WTC11 (cell line): ENCODE measurements at regions not wholly inside any gene's neighbourhood (a gene's known extent, or its start where the extent isn't known, plus 50 kb on each side); places are given as distances from the start of the nearest gene placed in this dataset.

Source experiments
- ATAC-seq: fragments of 200-7000 bp; cut with Tn5 transposase; 2 replicates; pipeline ENCODE4 v1.10.0; 2021; ENCODE audit warnings: mild to moderate bottlenecking, moderate library complexity
- CTCF ChIA-PET: fragments of 300-600 bp; sonication (Branson Sonifier 250); formaldehyde crosslinking; loops from one replicate; lab custom pipeline; 2021; ENCODE audit warnings: antibody characterized with exemption; lab: Charles Lee
- POLR2A ChIA-PET: fragments of 350-600 bp; sonication (Branson Sonifier 250); formaldehyde crosslinking; loops from one replicate; lab custom pipeline; 2021; ENCODE audit warnings: antibody characterized with exemption; lab: Charles Lee
- DNase-seq: peaks from one replicate; pipeline ENCODE4 v3.0.0; 2021; ENCODE audit warnings: low spot score
- H3K27ac Mint-ChIP-seq: 2 replicates; pipeline ENCODE4 v1.8.0; 2021; ENCODE audit warnings: mixed read lengths
- H3K27me3 Mint-ChIP-seq: 2 replicates; pipeline ENCODE4 v1.8.0; 2021; ENCODE audit warnings: low read depth, mild to moderate bottlenecking, moderate library complexity, mixed read lengths
- H3K36me3 Mint-ChIP-seq: 2 replicates; pipeline ENCODE4 v1.8.0; 2021; ENCODE audit warnings: mixed read lengths
- H3K4me1 Mint-ChIP-seq: 2 replicates; pipeline ENCODE4 v1.8.0; 2022; ENCODE audit warnings: mixed read lengths
- H3K4me3 Mint-ChIP-seq: 2 replicates; pipeline ENCODE4 v1.8.0; 2021; ENCODE audit warnings: mild to moderate bottlenecking, moderate library complexity, mixed read lengths
- H3K9me3 Mint-ChIP-seq: 2 replicates; pipeline ENCODE4 v1.8.0; 2021; ENCODE audit warnings: mixed read lengths
- AR ChIP-seq: fragments of 250-450 bp; sonication (Bioruptor Pico); IDR thresholded peaks from 2 replicates; pipeline ENCODE4 v1.9.0; 2021; ENCODE audit warnings: mild to moderate bottlenecking
- E2F5 ChIP-seq: sonication (generic); formaldehyde crosslinking; IDR thresholded peaks from 2 replicates; pipeline ENCODE4 v1.8.1; 2022; ENCODE audit warnings: mild to moderate bottlenecking, moderate library complexity, missing genetic modification reagents
- ETV6 ChIP-seq: sonication (generic); formaldehyde crosslinking; IDR thresholded peaks from 2 replicates; pipeline ENCODE4 v1.8.1; 2022; ENCODE audit warnings: mild to moderate bottlenecking, missing genetic modification reagents
- FOXP1 ChIP-seq: sonication (generic); formaldehyde crosslinking; IDR thresholded peaks from 2 replicates; pipeline ENCODE4 v1.8.0; 2022; ENCODE audit warnings: missing genetic modification reagents, mild to moderate bottlenecking, moderate library complexity, borderline replicate concordance
- MAX ChIP-seq: sonication (generic); formaldehyde crosslinking; IDR thresholded peaks from 2 replicates; pipeline ENCODE4 v1.8.0; 2022; ENCODE audit warnings: mild to moderate bottlenecking, missing genetic modification reagents
- NFATC4 ChIP-seq: fragments of 250-450 bp; sonication (Bioruptor Pico); IDR thresholded peaks from 2 replicates; pipeline ENCODE4 v1.9.0; 2021; ENCODE audit warnings: mild to moderate bottlenecking
- NFE2L1 ChIP-seq: sonication (generic); formaldehyde crosslinking; IDR thresholded peaks from 2 replicates; pipeline ENCODE4 v1.8.1; 2023; ENCODE audit warnings: missing genetic modification reagents
- PRDM15 ChIP-seq: sonication (generic); formaldehyde crosslinking; IDR thresholded peaks from 2 replicates; pipeline ENCODE4 v1.8.0; 2022; ENCODE audit warnings: missing genetic modification reagents
- PRRX2 ChIP-seq: fragments of 250-450 bp; sonication (Bioruptor Pico); IDR thresholded peaks from 2 replicates; pipeline ENCODE4 v1.8.0; 2021; ENCODE audit warnings: mild to moderate bottlenecking
- SOX15 ChIP-seq: fragments of 250-450 bp; sonication (Bioruptor Pico); IDR thresholded peaks from 2 replicates; pipeline ENCODE4 v1.9.0; 2021; ENCODE audit warnings: mild to moderate bottlenecking
- ZBTB43 ChIP-seq: sonication (generic); formaldehyde crosslinking; IDR thresholded peaks from 2 replicates; pipeline ENCODE4 v1.8.1; 2023; ENCODE audit warnings: mild to moderate bottlenecking, missing genetic modification reagents
- ZNF138 ChIP-seq: sonication (generic); formaldehyde crosslinking; conservative IDR thresholded peaks from 2 replicates; pipeline ENCODE4 v1.8.1; 2022; ENCODE audit warnings: mild to moderate bottlenecking, moderate library complexity, missing genetic modification reagents
- ZNF396 ChIP-seq: fragments of 250-450 bp; sonication (Bioruptor Pico); IDR thresholded peaks from 2 replicates; pipeline ENCODE4 v1.8.0; 2021; ENCODE audit warnings: mild to moderate bottlenecking, moderate library complexity, borderline replicate concordance
- ZNF423 ChIP-seq: fragments of 250-450 bp; sonication (Bioruptor Pico); IDR thresholded peaks from 2 replicates; pipeline ENCODE4 v2.1.2; 2022; ENCODE audit warnings: mild to moderate bottlenecking, moderate library complexity
- ZNF512 ChIP-seq: sonication (generic); formaldehyde crosslinking; IDR thresholded peaks from 2 replicates; pipeline ENCODE4 v1.8.1; 2022; ENCODE audit warnings: missing genetic modification reagents, borderline replicate concordance

GRCh38 chr14:86772075-86772474 lies 1220.9 kb downstream of the GALC start:
- peaks cover 14% of the 10 kb centered on the region for H3K36me3 Mint-ChIP-seq
- ATAC-seq = no peak

GRCh38 chr14:86770186-86770585 lies 1222.8 kb downstream of the GALC start:
- Mint-ChIP-seq H3K36me3 (no peaks in the 10 kb centered on the region), H3K27ac (no peak overlapping the region), H3K27me3 (no peaks in the 10 kb centered on the region), H3K4me1 (peaks cover 22% of the 10 kb centered on the region), H3K4me3 (no peak overlapping the region), H3K9me3 (no peaks in the 10 kb centered on the region)
- ATAC-seq (no peak), DNase-seq (no peak)
- ChIA-PET POLR2A (no interaction called here), CTCF (no interaction called here)
- TF ChIP-seq PRDM15 (CRISPR knock-in tag) = no peak
- no peak for TF ChIP-seq AR (CRISPR knock-in tag)
- TF ChIP-seq FOXP1 (CRISPR knock-in tag) = no peak
- no peak for TF ChIP-seq E2F5
- no peak for TF ChIP-seq MAX
- no peak for TF ChIP-seq PRRX2
- no peak for TF ChIP-seq ETV6 (CRISPR knock-in tag)

More at GRCh38 chr14:86772075-86772474, 1220.9 kb downstream of the GALC start:
- Mint-ChIP-seq H3K27ac (no peak overlapping the region), H3K9me3 (peaks cover 15% of the 10 kb centered on the region), H3K4me1 (peaks cover 22% of the 10 kb centered on the region), H3K27me3 (no peaks in the 10 kb centered on the region), H3K4me3 (no peak overlapping the region)
- CTCF ChIA-PET = no interaction called here
- TF ChIP-seq ZNF423 (CRISPR knock-in tag) (no peak), SOX15 (CRISPR knock-in tag) (no peak), ZNF512 (CRISPR knock-in tag) (no peak), ZBTB43 (no peak), ZNF396 (CRISPR knock-in tag) (no peak), NFATC4 (CRISPR knock-in tag) (no peak), ZNF138 (no peak), AR (CRISPR knock-in tag) (no peak), NFE2L1 (CRISPR knock-in tag) (no peak)
- no peak for DNase-seq
- POLR2A ChIA-PET = no interaction called here
